Neuronal stem cell (in vitro differentiated cells): ENCODE measurements at regions not wholly inside any gene's neighbourhood (a gene's known extent, or its start where the extent isn't known, plus 50 kb on each side); places are given as distances from the start of the nearest gene placed in this dataset.

ENCODE experiments used
- DNase-seq: peaks from one replicate; pipeline ENCODE4 v3.0.0-alpha.2; 2013; ENCODE audit warnings: low spot score
- H2AFZ ChIP-seq: one replicate; pipeline ENCODE4 v1.6.1; 2013; ENCODE audit warnings: mild to moderate bottlenecking, low read length, inconsistent platforms
- H2AK5ac ChIP-seq: 2 replicates; pipeline ENCODE4 v1.6.1; 2013; ENCODE audit warnings: low read depth, mild to moderate bottlenecking, inconsistent platforms, low read length, moderate library complexity, mixed read lengths
- H2BK120ac ChIP-seq: 2 replicates; pipeline ENCODE4 v1.6.1; 2013; ENCODE audit warnings: low read depth, mild to moderate bottlenecking, inconsistent platforms, low read length, moderate library complexity, mixed read lengths
- H2BK12ac ChIP-seq: one replicate; pipeline ENCODE4 v1.6.1; 2013; ENCODE audit warnings: low read length, inconsistent platforms
- H2BK15ac ChIP-seq: 2 replicates; pipeline ENCODE4 v1.6.1; 2013; ENCODE audit warnings: mild to moderate bottlenecking, low read length, inconsistent platforms, mixed read lengths
- H2BK5ac ChIP-seq: one replicate; pipeline ENCODE4 v1.6.1; 2013; ENCODE audit warnings: inconsistent platforms, mild to moderate bottlenecking, low read length, moderate library complexity
- H3K14ac ChIP-seq: one replicate; pipeline ENCODE4 v1.6.1; 2013; ENCODE audit warnings: low read length, inconsistent platforms
- H3K18ac ChIP-seq: 2 replicates; pipeline ENCODE4 v1.6.1; 2013; ENCODE audit warnings: low read length, inconsistent platforms
- H3K23ac ChIP-seq: 2 replicates; pipeline ENCODE4 v1.6.1; 2013; ENCODE audit warnings: low read depth, mild to moderate bottlenecking, mixed read lengths, low read length, inconsistent platforms; ENCODE audit not compliant: poor library complexity
- H3K27ac ChIP-seq: replicated peaks from 3 replicates; pipeline ENCODE4 v1.5.1; 2013; ENCODE audit warnings: low read length, inconsistent platforms
- H3K27me3 ChIP-seq, 3 experiments: 2 replicates each; pipeline ENCODE4 v1.6.1; 2013; ENCODE audit warnings: low read length in 3 of 3, mild to moderate bottlenecking in 2 of 3, inconsistent platforms in 1 of 3, low read depth in 1 of 3, mixed read lengths in 1 of 3, moderate library complexity in 1 of 3; ENCODE audit not compliant: control insufficient read depth in 3 of 3, insufficient read depth in 3 of 3
- H3K36me3 ChIP-seq, 2 donors: replicated peaks in 1 of 2; 2 replicates each; pipeline ENCODE4 v1.6.1; 2013; ENCODE audit warnings: low read length in 2 of 2; ENCODE audit not compliant: control insufficient read depth in 2 of 2, insufficient read depth in 2 of 2
- H3K4ac ChIP-seq: 2 replicates; pipeline ENCODE4 v1.6.1; 2013; ENCODE audit warnings: inconsistent platforms, mild to moderate bottlenecking, low read length, moderate library complexity
- H3K4me1 ChIP-seq, 2 donors: 1 replicate in 1 of 2; 2 replicates in 1 of 2; pipeline ENCODE4 v1.6.1; 2013; ENCODE audit warnings: low read length in 2 of 2, low read depth in 1 of 2; ENCODE audit not compliant: control insufficient read depth in 2 of 2, insufficient read depth in 1 of 2
- H3K4me2 ChIP-seq: one replicate; pipeline ENCODE4 v1.6.1; 2013; ENCODE audit warnings: mild to moderate bottlenecking, low read length, inconsistent platforms; ENCODE audit not compliant: insufficient read depth, poor library complexity, severe bottlenecking
- H3K4me3 ChIP-seq, 2 donors: 2 replicates each; pipeline ENCODE4 v1.5.1; 2013; ENCODE audit warnings: low read length in 2 of 2, mild to moderate bottlenecking in 2 of 2, inconsistent platforms in 1 of 2, moderate library complexity in 1 of 2
- H3K79me1 ChIP-seq: one replicate; pipeline ENCODE4 v1.6.1; 2013; ENCODE audit warnings: low read depth, mild to moderate bottlenecking, inconsistent platforms, low read length, moderate library complexity
- H3K9ac ChIP-seq: one replicate; pipeline ENCODE4 v1.6.1; 2013; ENCODE audit warnings: mild to moderate bottlenecking, low read depth, low read length, inconsistent platforms; ENCODE audit not compliant: poor library complexity
- H3K9me3 ChIP-seq, 2 donors: replicated peaks in 1 of 2; 2 replicates each; pipeline versions ENCODE3 to v1.6.1; 2013; ENCODE audit warnings: low read length in 2 of 2, mild to moderate bottlenecking in 2 of 2, inconsistent platforms in 1 of 2, low read depth in 1 of 2, mixed read lengths in 1 of 2, moderate library complexity in 1 of 2; ENCODE audit not compliant: control insufficient read depth in 2 of 2, insufficient read depth in 1 of 2
- H4K8ac ChIP-seq: one replicate; pipeline ENCODE4 v1.6.1; 2013; ENCODE audit warnings: low read depth, mild to moderate bottlenecking, inconsistent platforms, low read length, moderate library complexity
- H4K91ac ChIP-seq: one replicate; pipeline ENCODE4 v1.6.1; 2013; ENCODE audit warnings: low read length, low read depth, mild to moderate bottlenecking, inconsistent platforms; ENCODE audit not compliant: poor library complexity
- WGBS, 2 donors: extraction: QIAGEN DNeasy Blood & Tissue Kit; methylation state at CpG; one replicate each; pipeline ENCODE4 v1.1.7; 2013; ENCODE audit warnings: missing lambda C conversion rate in 2 of 2, mixed read lengths in 1 of 2; ENCODE audit not compliant: insufficient read length in 2 of 2, insufficient replicate concordance in 1 of 2; ENCODE audit errors: extremely low coverage in 2 of 2; 5-methylcytosine and 5-hydroxymethylcytosine counted together

GRCh38 chr9:13532407-13532806, 252.9 kb upstream of the MPDZ start:
- no peak for DNase-seq
- peaks cover 0 to 2% of the 10 kb centered on the region in 2 donors for H3K4me1 ChIP-seq
- WGBS, 2 donors = no CpG with 5 or more reads among the region's 2 CpGs
- no peak overlapping the region for H3K27ac ChIP-seq
- no peak overlapping the region for H3K18ac ChIP-seq
- no peak overlapping the region for H3K14ac ChIP-seq
- H3K9me3 ChIP-seq = peaks cover 4 to 8% of the 10 kb centered on the region in 2 donors
- no peak overlapping the region for H3K4ac ChIP-seq
- H2AK5ac ChIP-seq = no peak overlapping the region
- no peak overlapping the region for H3K9ac ChIP-seq
- H3K4me2 ChIP-seq = no peak overlapping the region
- H3K4me3 ChIP-seq = no peak overlapping the region
- H4K8ac ChIP-seq = no peak overlapping the region
- no peak overlapping the region for H3K23ac ChIP-seq
- H3K27me3 ChIP-seq = no peaks in the 10 kb centered on the region
- no peak overlapping the region for H2AFZ ChIP-seq
- H4K91ac ChIP-seq = no peak overlapping the region
- H2BK5ac ChIP-seq = no peak overlapping the region
- no peak overlapping the region for H2BK120ac ChIP-seq
- H3K79me1 ChIP-seq = no peaks in the 10 kb centered on the region
- H2BK12ac ChIP-seq = no peak overlapping the region
- H3K36me3 ChIP-seq = no peaks in the 10 kb centered on the region
- H2BK15ac ChIP-seq = no peak overlapping the region

- H3K9ac ChIP-seq = no peak overlapping the region
- no peaks in the 10 kb centered on the region for H3K79me1 ChIP-seq
- H3K27ac ChIP-seq = no peak overlapping the region
- H4K91ac ChIP-seq = no peak overlapping the region
- H3K4me2 ChIP-seq = no peak overlapping the region
- H3K4me1 ChIP-seq = peaks cover 0 to 2% of the 10 kb centered on the region in 2 donors
- no peak overlapping the region for H3K18ac ChIP-seq
- H3K4me3 ChIP-seq = no peak overlapping the region
- H3K36me3 ChIP-seq = no peaks in the 10 kb centered on the region
- no CpG with 5 or more reads among the region's 6 CpGs for WGBS, 2 donors
- no peaks in the 10 kb centered on the region for H3K27me3 ChIP-seq
- no peak overlapping the region for H2BK120ac ChIP-seq
- no peak overlapping the region for H3K23ac ChIP-seq
- DNase-seq = no peak
- no peak overlapping the region for H4K8ac ChIP-seq
- H2AK5ac ChIP-seq = no peak overlapping the region
- no peak overlapping the region for H2BK12ac ChIP-seq
- no peak overlapping the region for H2AFZ ChIP-seq
- no peak overlapping the region for H2BK15ac ChIP-seq
- no peak overlapping the region for H3K14ac ChIP-seq
- H3K9me3 ChIP-seq = peaks cover 0 to 5% of the 10 kb centered on the region in 2 donors
- H2BK5ac ChIP-seq = no peak overlapping the region
- no peak overlapping the region for H3K4ac ChIP-seq
Observed at GRCh38 chr9:13529321-13530104, 250.0 kb upstream of the MPDZ start.

DNA sequence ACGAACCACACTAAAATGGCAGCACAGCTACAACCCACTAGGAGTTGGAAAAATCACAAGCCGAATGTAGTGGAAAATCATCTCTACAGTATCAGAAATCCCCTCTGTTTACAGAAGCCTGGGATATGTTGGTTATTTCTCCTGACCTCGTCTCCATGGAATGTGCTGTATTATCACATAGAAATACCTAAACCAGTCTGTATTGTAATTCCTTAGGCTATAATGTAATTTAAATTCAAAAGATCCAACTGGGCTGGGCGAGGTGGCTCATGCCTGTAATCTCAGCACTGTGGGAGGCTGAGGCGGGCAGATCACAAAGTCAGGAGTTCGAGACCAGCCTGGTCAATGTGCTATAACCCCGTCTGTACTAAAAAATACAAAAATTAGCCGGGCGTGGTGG, 244.8 kb upstream of the MPDZ start:
- no peak for DNase-seq
- H3K14ac ChIP-seq = no peak overlapping the region
- H2BK12ac ChIP-seq = no peak overlapping the region
- no peak overlapping the region for H3K4ac ChIP-seq
- H3K4me1 ChIP-seq = peaks cover 0 to 2% of the 10 kb centered on the region in 2 donors
- H3K36me3 ChIP-seq = no peaks in the 10 kb centered on the region
- no peak overlapping the region for H3K9ac ChIP-seq
- H3K27me3 ChIP-seq = peaks cover 0 to 3% (median 0%) of the 10 kb centered on the region in 3 experiments
- H2BK120ac ChIP-seq = no peak overlapping the region
- no CpG with 5 or more reads among the region's 9 CpGs for WGBS, 2 donors
- no peak overlapping the region for H4K91ac ChIP-seq
- no peak overlapping the region for H3K18ac ChIP-seq
- H3K27ac ChIP-seq = no peak overlapping the region
- no peak overlapping the region for H3K4me3 ChIP-seq
- H3K23ac ChIP-seq = no peak overlapping the region
- H3K4me2 ChIP-seq = no peak overlapping the region
- H2AK5ac ChIP-seq = no peak overlapping the region
- no peaks in the 10 kb centered on the region for H3K9me3 ChIP-seq
- no peak overlapping the region for H2BK15ac ChIP-seq
- no peaks in the 10 kb centered on the region for H3K79me1 ChIP-seq
- H2AFZ ChIP-seq = no peak overlapping the region
- no peak overlapping the region for H4K8ac ChIP-seq
- H2BK5ac ChIP-seq = no peak overlapping the region

DNA sequence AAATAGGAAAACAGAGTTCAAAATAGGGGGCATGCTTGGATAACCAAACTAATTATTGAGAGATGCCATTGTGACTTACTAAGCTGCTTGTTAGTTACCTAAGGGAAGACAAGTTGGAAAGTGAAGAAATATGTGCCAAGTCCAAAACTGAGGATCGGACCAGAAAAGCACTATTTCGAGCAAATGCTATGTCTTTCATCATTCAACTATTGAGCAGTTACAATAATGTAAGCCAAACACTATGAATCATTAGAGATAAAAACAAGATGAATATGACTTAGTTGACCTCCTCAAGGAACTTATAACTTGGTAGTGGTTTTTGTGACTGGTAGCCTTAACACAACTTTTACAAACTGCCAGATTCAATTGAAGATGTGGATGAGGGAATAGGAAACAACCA, 240.6 kb upstream of the MPDZ start:
- no peak overlapping the region for H2BK5ac ChIP-seq
- no peaks in the 10 kb centered on the region for H3K79me1 ChIP-seq
- H3K4me1 ChIP-seq = peaks cover 0 to 2% of the 10 kb centered on the region in 2 donors
- H3K4ac ChIP-seq = no peak overlapping the region
- H3K9me3 ChIP-seq = peaks cover 0 to 6% of the 10 kb centered on the region in 2 donors
- peaks cover 0 to 3% (median 0%) of the 10 kb centered on the region in 3 experiments for H3K27me3 ChIP-seq
- H2BK12ac ChIP-seq = no peak overlapping the region
- no peak overlapping the region for H3K27ac ChIP-seq
- H4K91ac ChIP-seq = no peak overlapping the region
- no peaks in the 10 kb centered on the region for H3K36me3 ChIP-seq
- no peak overlapping the region for H2AFZ ChIP-seq
- H2BK15ac ChIP-seq = no peak overlapping the region
- WGBS, 2 donors = no CpG with 5 or more reads among the region's 2 CpGs
- H3K14ac ChIP-seq = no peak overlapping the region
- no peak overlapping the region for H3K23ac ChIP-seq
- DNase-seq = no peak
- H2AK5ac ChIP-seq = no peak overlapping the region
- no peak overlapping the region for H4K8ac ChIP-seq
- H2BK120ac ChIP-seq = no peak overlapping the region
- no peak overlapping the region for H3K4me2 ChIP-seq
- no peak overlapping the region for H3K4me3 ChIP-seq
- no peak overlapping the region for H3K9ac ChIP-seq
- H3K18ac ChIP-seq = no peak overlapping the region
